ENCODE measurements at regions not wholly inside any gene's neighbourhood (a gene's known extent, or its start where the extent isn't known, plus 50 kb on each side); places are given as distances from the start of the nearest gene placed in this dataset.

DNA sequence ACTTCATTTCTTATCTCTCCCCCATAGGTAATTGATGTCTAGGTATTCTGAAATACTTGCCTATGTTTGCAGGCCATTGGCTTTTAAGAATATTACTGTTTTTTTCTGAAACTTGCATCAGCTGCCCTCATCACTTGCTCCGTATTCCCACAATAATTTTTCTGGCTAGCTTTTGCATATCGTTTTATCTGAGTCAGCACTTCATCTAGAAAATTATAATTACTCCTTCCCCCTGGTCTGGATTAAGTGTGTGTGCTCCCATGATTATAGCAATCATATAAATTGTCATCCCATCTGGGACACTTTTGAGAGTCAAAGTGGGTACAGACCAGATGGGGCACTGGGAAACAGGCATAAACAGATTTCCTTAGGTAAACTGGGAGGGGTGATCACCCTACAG is 583.2 kb upstream of the B3GALT2 start:
- no peaks in the 10 kb centered on the region; the same call in 1 of the 2 replicates for H3K9me2 ChIP-seq (ENCODE audit: insufficient read depth)
- intact Hi-C loops (cut with micrococcal nuclease; ENCODE audit: unreplicated experiment), result no loop called here
- H3K4me1 ChIP-seq (replicated peaks; ENCODE audit: insufficient read depth), result no peaks in the 10 kb centered on the region
- POLR2A ChIA-PET (ENCODE audit: unreplicated experiment), result no interaction called here
- H3K79me2 ChIP-seq (ENCODE audit: low read depth), result no peaks in the 10 kb centered on the region
- no peaks in the 10 kb centered on the region for H4K20me1 ChIP-seq (ENCODE audit: insufficient read depth)
- no TSS peak for BruUV-seq (replicated peaks)
- no peak overlapping the region for H3K4me3 ChIP-seq
- no peaks in the 10 kb centered on the region for H3K9me3 ChIP-seq (ENCODE audit: insufficient read depth, low read depth)
- no peak overlapping the region for H3K27ac ChIP-seq
- H3F3A ChIP-seq (ENCODE audit: insufficient read depth, low read depth), result no peaks in the 10 kb centered on the region
- H3K27me3 ChIP-seq (ENCODE audit: insufficient read depth, low read depth), result no peaks in the 10 kb centered on the region
- no peaks in the 10 kb centered on the region for H3K36me3 ChIP-seq (ENCODE audit: low read depth)
- no peak overlapping the region for H2AFZ ChIP-seq
- TF ChIP-seq, protein P1, sequence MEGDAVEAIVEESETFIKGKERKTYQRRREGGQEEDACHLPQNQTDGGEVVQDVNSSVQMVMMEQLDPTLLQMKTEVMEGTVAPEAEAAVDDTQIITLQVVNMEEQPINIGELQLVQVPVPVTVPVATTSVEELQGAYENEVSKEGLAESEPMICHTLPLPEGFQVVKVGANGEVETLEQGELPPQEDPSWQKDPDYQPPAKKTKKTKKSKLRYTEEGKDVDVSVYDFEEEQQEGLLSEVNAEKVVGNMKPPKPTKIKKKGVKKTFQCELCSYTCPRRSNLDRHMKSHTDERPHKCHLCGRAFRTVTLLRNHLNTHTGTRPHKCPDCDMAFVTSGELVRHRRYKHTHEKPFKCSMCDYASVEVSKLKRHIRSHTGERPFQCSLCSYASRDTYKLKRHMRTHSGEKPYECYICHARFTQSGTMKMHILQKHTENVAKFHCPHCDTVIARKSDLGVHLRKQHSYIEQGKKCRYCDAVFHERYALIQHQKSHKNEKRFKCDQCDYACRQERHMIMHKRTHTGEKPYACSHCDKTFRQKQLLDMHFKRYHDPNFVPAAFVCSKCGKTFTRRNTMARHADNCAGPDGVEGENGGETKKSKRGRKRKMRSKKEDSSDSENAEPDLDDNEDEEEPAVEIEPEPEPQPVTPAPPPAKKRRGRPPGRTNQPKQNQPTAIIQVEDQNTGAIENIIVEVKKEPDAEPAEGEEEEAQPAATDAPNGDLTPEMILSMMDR (conservative IDR thresholded peaks at IDR 0.05), result no peak
- TF ChIP-seq EZH2 (IDR thresholded peaks at IDR 0.05; ENCODE audit: low read depth), result no peak
- no peak for DNase-seq
- CTCF ChIA-PET, result no interaction called here
- H3K4me2 ChIP-seq, result no peak overlapping the region

DNA sequence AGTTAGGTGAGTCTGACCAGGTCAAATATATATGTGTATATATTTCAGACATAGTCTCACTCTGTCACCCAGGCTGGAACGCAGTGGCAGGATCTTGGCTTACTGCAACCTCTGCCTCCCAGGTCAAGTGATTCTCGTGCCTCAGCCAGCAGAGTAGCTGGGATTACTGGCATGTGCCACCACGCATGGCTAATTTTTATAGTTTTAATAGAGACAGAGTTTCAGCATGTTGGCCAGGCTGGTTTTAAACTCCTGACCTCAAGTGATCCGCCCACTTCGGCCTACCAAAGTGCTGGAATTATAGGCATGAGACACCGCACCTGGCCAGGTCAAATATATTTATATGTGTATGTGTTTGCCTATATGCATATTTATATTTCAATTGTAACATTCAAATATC is 581.5 kb upstream of the B3GALT2 start:
- intact Hi-C loops (cut with micrococcal nuclease; ENCODE audit: unreplicated experiment), result no loop called here
- H3F3A ChIP-seq (ENCODE audit: insufficient read depth, low read depth), result no peaks in the 10 kb centered on the region
- no peaks in the 10 kb centered on the region for H4K20me1 ChIP-seq (ENCODE audit: insufficient read depth)
- no peak overlapping the region for H3K4me2 ChIP-seq
- ChIA-PET POLR2A (ENCODE audit: unreplicated experiment) (no interaction called here), CTCF (no interaction called here)
- H3K9me2 ChIP-seq (ENCODE audit: insufficient read depth), result no peaks in the 10 kb centered on the region; the same call in 1 of the 2 replicates
- no TSS peak for BruUV-seq (replicated peaks)
- no peaks in the 10 kb centered on the region for H3K9me3 ChIP-seq (ENCODE audit: insufficient read depth, low read depth)
- TF ChIP-seq EZH2 (IDR thresholded peaks at IDR 0.05; ENCODE audit: low read depth), result no peak
- TF ChIP-seq, protein P1 (conservative IDR thresholded peaks at IDR 0.05), result no peak
- no peaks in the 10 kb centered on the region for H3K36me3 ChIP-seq (ENCODE audit: low read depth)
- H3K79me2 ChIP-seq (ENCODE audit: low read depth), result no peaks in the 10 kb centered on the region
- no peaks in the 10 kb centered on the region for H3K4me1 ChIP-seq (replicated peaks; ENCODE audit: insufficient read depth)
- no peak for DNase-seq
- H3K27me3 ChIP-seq (ENCODE audit: insufficient read depth, low read depth), result no peaks in the 10 kb centered on the region
- H3K4me3 ChIP-seq, result no peak overlapping the region
- H2AFZ ChIP-seq, result no peak overlapping the region
- no peak overlapping the region for H3K27ac ChIP-seq

DNA sequence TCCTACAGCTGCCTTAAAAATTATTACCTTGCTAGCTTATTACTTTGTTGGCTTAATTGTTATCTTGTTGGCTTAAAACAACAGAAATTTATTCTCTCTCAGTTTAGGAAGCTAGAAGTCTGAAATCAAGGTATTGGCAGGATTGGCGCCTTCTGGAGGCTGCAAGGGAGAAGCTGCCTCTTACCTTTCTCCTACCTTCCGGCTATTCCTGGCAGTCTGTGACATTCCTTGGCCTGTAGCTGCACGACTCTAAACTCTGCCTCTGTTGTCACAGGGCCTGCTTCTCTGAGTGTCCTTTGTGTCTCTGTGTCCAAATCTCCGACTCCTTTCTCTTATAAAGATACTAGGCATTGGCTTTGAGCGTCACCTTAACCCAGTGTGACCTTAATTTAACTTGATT is 579.9 kb upstream of the B3GALT2 start:
- intact Hi-C loops (cut with micrococcal nuclease; ENCODE audit: unreplicated experiment), result no loop called here
- Histone ChIP-seq H3K27ac (no peak overlapping the region), H3K27me3 (ENCODE audit: insufficient read depth, low read depth) (no peaks in the 10 kb centered on the region), H3F3A (ENCODE audit: insufficient read depth, low read depth) (no peaks in the 10 kb centered on the region), H4K20me1 (ENCODE audit: insufficient read depth) (no peaks in the 10 kb centered on the region), H3K9me2 (ENCODE audit: insufficient read depth) (no peaks in the 10 kb centered on the region; the same call in 1 of the 2 replicates), H3K4me1 (replicated peaks; ENCODE audit: insufficient read depth) (no peaks in the 10 kb centered on the region), H2AFZ (0 out of 2 replicates have a peak overlapping the region, but pooled peaks have one; percentile 60), H3K9me3 (ENCODE audit: insufficient read depth, low read depth) (no peaks in the 10 kb centered on the region), H3K79me2 (ENCODE audit: low read depth) (no peaks in the 10 kb centered on the region), H3K4me3 (no peak overlapping the region), H3K36me3 (ENCODE audit: low read depth) (no peaks in the 10 kb centered on the region), H3K4me2 (no peak overlapping the region)
- no TSS peak for BruUV-seq (replicated peaks)
- no peak for TF ChIP-seq EZH2 (IDR thresholded peaks at IDR 0.05; ENCODE audit: low read depth)
- TF ChIP-seq, protein P1 (conservative IDR thresholded peaks at IDR 0.05), result no peak
- CTCF ChIA-PET, result no interaction called here
- no peak for DNase-seq
- POLR2A ChIA-PET (ENCODE audit: unreplicated experiment), result no interaction called here

Data from PC-9 (cell line).